Heart right ventricle (tissue), 16 donors: ENCODE measurements at regions not wholly inside any gene's neighbourhood (a gene's known extent, or its start where the extent isn't known, plus 50 kb on each side); places are given as distances from the start of the nearest gene placed in this dataset.

Experiments
- ATAC-seq, 8 donors: fragments of 200-7000 bp; cut with Tn5 transposase; one replicate each; pipeline ENCODE4 v1.9.1; 2020; ENCODE audit warnings: mild to moderate bottlenecking in 8 of 8, moderate library complexity in 8 of 8, moderate number of reproducible peaks in 1 of 8
- DNase-seq, 2 donors: peaks; one replicate each; pipeline ENCODE4 v3.0.0-alpha.2; 2020
- H3K27ac ChIP-seq, 10 donors: fragments of 200-600 bp; sonication (generic) in 2 of 10; one replicate each; pipeline versions ENCODE4 v1.5.0 to v1.8.0; 2020 to 2022; ENCODE audit warnings: mild to moderate bottlenecking in 3 of 10
- H3K27me3 ChIP-seq, 7 donors: fragments of 200-600 bp; one replicate each; pipeline ENCODE4 v1.8.0; 2021 to 2022; ENCODE audit warnings: mild to moderate bottlenecking in 2 of 7
- H3K36me3 ChIP-seq, 9 donors: fragments of 200-600 bp; sonication (generic) in 1 of 9; one replicate each; pipeline versions ENCODE4 v1.5.0 to v1.8.0; 2020 to 2022; ENCODE audit warnings: mild to moderate bottlenecking in 2 of 9
- H3K4me1 ChIP-seq, 9 donors: fragments of 200-600 bp; sonication (generic) in 1 of 9; one replicate each; pipeline versions ENCODE4 v1.5.0 to v1.8.0; 2020 to 2022; ENCODE audit warnings: mild to moderate bottlenecking in 4 of 9
- H3K4me3 ChIP-seq, 10 donors: fragments of 200-600 bp; sonication (generic) in 2 of 10; one replicate each; pipeline versions ENCODE4 v1.5.0 to v1.8.0; 2020 to 2022; ENCODE audit warnings: mild to moderate bottlenecking in 7 of 10, moderate library complexity in 2 of 10
- H3K9me3 ChIP-seq, 11 donors: fragments of 200-600 bp in 10 of 11; sonication (generic) in 2 of 11; one replicate each; pipeline versions ENCODE4 v1.5.0 to v1.8.0; 2013 to 2022; ENCODE audit warnings: mild to moderate bottlenecking in 2 of 11, control low read depth in 1 of 11, moderate library complexity in 1 of 11
- WGBS, 2 donors: extraction: QIAGEN DNeasy Blood & Tissue Kit; methylation state at CpG; one replicate each; pipeline ENCODE4 v1.1.7; 2013; ENCODE audit warnings: inconsistent platforms in 1 of 2; 5-methylcytosine and 5-hydroxymethylcytosine counted together
- intact Hi-C, 10 donors: fragments of 100-400 bp; cut with DNase I; formaldehyde crosslinking; loops; one replicate each; pipeline versions ENCODE4 v1.11.1 to v1.14.2; 2022
- TF ChIP-seq, protein P1 (sequence below), 9 donors: fragments of 200-600 bp; sonication (generic) in 2 of 9; IDR thresholded peaks; one replicate each; pipeline versions ENCODE4 v1.5.0 to v1.8.0; 2021 to 2022; ENCODE audit warnings: antibody characterized with exemption in 9 of 9, mild to moderate bottlenecking in 5 of 9, moderate library complexity in 1 of 9
- donor health status: Arrhythmogenic right ventricular cardiomyopathy.
- donor health status: ischemic (EF 13 %, LVEDD 7.1; RV severe dilation, severe dysfunction).
- donor health status: healthy with polysubstance abuse.
- donor health status: DM: no; HTN: yes; CAD: no.
- donor health status: DM: no; HTN: no; CAD: no.
- donor health status: ischemic (EF 25% LVEDD 6.9; RV normal size, moderate dysfunction).
- donor health status: ischemic (EF 25% LVEDD 5.7; RV mildly dilated, moderate dysfunction).
- donor health status: healthy.
- donor health status: DM: yes; HTN: yes; CAD: no.
- donor health status: Ischemic cardiomyopathy.
- donor health status: ischemic (EF 35%, LVEDD 5.7; RV mildly dilated, moderate dysfunction).
- donor health status: nonischemic (EF 11% LVEDD 7.7; RV severe dilation, severe dysfunction).
- donor health status: DM: yes; HTN: yes; CAD: no.
- donor health status: PGD.
- donor health status: ischemic (EF 29% LVEDD 5.4; RV normal size, mild dysfunction).
- donor health status: nonischemic (EF 23%, LVEDD 6.1; RV moderate dilation, normal function).

DNA sequence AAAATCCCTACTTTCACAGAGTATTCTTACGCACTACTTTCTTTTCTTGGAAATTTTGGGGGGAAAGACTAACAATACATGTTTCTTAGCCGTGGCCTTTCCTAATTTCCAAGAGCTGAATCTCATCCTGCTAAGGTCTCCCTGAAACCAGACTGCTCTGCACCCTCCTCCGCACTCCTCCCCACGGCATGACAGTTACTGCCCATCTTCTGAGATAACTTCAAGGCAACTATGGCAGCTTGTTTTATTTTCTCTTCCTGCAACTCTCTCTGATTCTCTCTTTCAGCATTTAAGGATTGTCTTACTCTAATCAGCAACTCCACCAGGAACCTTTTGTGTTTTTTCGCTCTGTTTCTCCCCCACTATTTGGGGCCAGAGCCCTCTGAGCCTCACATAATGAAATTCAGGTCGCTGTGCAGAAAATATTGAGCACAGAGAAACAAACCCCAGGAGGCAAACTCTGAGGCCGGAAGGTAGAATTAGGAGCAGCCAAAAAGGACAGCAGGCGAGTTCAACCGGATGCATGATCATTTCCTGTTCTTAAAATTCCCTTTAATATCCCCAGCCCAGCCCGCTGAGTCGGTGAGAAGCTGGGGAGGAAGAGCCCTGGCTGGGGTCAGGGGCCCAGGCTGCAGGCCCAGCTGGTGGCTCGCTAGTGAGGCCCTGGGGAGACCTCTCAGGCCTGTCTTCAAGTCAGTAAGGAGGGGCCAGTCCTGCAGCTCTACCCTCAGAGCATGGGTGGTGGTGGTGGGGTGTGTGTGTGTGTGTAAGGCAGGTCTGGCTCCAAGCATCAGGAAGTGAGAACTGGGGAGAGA is 213.6 kb upstream of the S1PR3 start:
- Histone ChIP-seq H3K9me3 (no peaks in the 10 kb centered on the region), H3K4me1 (peaks cover 6 to 76% (median 55%) of the 10 kb centered on the region in 9 donors), H3K27ac (peak overlapping the region in 8 of 10 donors; percentile 22 to 63 (median 50)), H3K27me3 (no peaks in the 10 kb centered on the region), H3K4me3 (no peak overlapping the region), H3K36me3 (no peaks in the 10 kb centered on the region)
- TF ChIP-seq, protein P1, sequence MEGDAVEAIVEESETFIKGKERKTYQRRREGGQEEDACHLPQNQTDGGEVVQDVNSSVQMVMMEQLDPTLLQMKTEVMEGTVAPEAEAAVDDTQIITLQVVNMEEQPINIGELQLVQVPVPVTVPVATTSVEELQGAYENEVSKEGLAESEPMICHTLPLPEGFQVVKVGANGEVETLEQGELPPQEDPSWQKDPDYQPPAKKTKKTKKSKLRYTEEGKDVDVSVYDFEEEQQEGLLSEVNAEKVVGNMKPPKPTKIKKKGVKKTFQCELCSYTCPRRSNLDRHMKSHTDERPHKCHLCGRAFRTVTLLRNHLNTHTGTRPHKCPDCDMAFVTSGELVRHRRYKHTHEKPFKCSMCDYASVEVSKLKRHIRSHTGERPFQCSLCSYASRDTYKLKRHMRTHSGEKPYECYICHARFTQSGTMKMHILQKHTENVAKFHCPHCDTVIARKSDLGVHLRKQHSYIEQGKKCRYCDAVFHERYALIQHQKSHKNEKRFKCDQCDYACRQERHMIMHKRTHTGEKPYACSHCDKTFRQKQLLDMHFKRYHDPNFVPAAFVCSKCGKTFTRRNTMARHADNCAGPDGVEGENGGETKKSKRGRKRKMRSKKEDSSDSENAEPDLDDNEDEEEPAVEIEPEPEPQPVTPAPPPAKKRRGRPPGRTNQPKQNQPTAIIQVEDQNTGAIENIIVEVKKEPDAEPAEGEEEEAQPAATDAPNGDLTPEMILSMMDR (IDR thresholded peaks at IDR 0.05) = no peak
- intact Hi-C loops = no loop called here
- ATAC-seq (peak; percentile 65 to 86 (median 80)), DNase-seq (peak; percentile 68 to 70)
- WGBS, 2 donors = 46 to 58% methylated on average over 12 of the region's 12 CpGs

DNA sequence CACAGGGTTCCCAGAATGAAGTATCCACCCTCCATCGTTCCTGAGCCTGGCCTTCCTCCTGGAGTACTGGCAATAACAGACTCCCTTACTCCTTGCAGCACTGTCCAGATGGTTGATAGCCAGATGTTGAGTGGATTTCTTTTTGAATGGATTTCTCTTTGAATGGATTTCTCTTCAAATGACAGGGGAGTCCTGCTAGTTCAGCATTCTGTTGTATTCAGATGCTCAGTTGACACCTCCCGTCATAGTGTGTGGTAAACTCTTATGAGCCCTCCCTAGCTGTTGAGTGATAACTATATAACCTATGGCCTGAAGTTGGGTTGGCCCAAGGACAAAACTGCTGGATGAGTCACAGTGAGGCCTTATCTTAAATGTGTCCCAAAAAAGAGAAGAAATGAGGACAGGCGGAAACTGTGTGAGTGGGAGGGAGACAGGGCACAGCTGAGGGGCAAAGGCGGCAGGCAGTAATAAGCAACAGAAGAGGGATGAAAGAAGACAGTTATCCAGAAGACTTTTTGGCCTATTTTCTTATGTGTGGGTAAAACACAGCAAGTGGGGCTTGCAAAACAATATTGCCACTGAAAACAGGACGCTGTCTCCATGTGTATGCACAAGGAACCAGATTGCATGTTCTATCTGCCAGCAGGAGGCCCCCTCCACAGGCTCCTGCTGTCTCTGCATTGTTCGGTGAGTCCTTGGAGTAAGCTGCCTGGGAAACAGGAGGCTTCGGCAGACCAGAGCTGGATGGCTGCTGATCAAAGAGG is 209.5 kb upstream of the S1PR3 start:
- H3K4me1 ChIP-seq = peaks cover 9 to 50% (median 43%) of the 10 kb centered on the region in 9 donors
- peak overlapping the region; percentile 15 to 71 (median 54) for H3K27ac ChIP-seq
- no peak overlapping the region for H3K4me3 ChIP-seq
- TF ChIP-seq, protein P1 (IDR thresholded peaks at IDR 0.05) = peak; percentile 14 to 70 (median 50)
- WGBS, 2 donors = 42 to 43% methylated on average over 7 of the region's 7 CpGs
- DNase-seq = peak; percentile 33 to 48
- no peaks in the 10 kb centered on the region for H3K36me3 ChIP-seq
- intact Hi-C loops = loop anchor here in 8 of 10 donors (5.0 to 10.0 kb wide), 7 partner anchors 93 to 220 kb away; partner anchors contain the start of gene S1PR3 (in 4 of the 8)
- no peaks in the 10 kb centered on the region for H3K27me3 ChIP-seq
- H3K9me3 ChIP-seq = no peaks in the 10 kb centered on the region
- peak; percentile 40 to 82 (median 72) for ATAC-seq

DNA sequence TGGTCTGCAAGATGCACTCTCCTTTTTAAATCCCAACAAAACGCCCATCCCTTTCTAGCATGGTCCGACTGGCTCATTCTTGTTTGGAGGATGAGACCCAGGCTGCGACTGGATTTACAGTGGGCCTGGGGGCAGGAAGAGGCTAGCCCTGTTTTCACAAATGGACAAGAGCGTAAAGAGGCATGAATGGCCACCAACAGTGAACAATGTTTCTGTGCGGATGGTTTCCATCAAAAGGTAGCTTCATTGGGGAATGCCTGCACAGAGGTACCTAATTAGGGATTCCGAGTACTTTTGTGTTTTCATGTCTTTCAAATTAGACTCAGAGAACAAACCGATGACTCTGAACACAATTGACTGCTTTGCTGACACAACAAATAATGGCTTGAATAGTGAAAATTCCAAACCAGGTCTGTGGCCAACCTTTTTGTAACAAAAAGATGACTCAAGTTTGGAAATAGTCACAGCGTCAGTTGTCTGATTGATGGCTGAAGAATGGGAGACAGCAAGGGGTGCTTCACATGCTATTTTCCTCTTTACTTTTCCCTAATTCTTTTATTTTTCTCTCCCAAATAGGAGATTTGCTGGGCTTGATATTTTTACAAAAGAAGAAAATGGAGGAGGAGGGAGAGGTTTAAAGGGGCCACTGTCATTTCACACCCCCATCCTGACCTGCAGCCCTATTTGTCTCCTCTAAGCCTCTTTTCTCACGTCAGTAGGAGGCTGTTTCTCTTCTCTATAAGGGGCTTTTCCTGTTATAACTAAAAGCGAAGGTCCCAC is 208.1 kb upstream of the S1PR3 start:
- peak overlapping the region in 3 of 10 donors; percentile 56 to 71 (median 63) for H3K27ac ChIP-seq

More for the DNA sequence above, 208.1 kb upstream of the S1PR3 start:
- no peaks in the 10 kb centered on the region for H3K27me3 ChIP-seq
- H3K4me3 ChIP-seq = no peak overlapping the region
- H3K9me3 ChIP-seq = no peaks in the 10 kb centered on the region
- intact Hi-C loops = loop anchor here in 8 of 10 donors (5.0 to 10.0 kb wide), 7 partner anchors 92 to 219 kb away; partner anchors contain the start of gene S1PR3 (in 4 of the 8)
- WGBS, 2 donors = 93 to 94% methylated on average over 10 of the region's 10 CpGs
- DNase-seq (no peak), ATAC-seq (no peak)
- H3K36me3 ChIP-seq = no peaks in the 10 kb centered on the region
- TF ChIP-seq, protein P1 (IDR thresholded peaks at IDR 0.05) = no peak
- H3K4me1 ChIP-seq = peaks cover 5 to 43% (median 35%) of the 10 kb centered on the region in 9 donors
